Thyroid gland (tissue), 4 donors: ENCODE measurements at regions not wholly inside any gene's neighbourhood (a gene's known extent, or its start where the extent isn't known, plus 50 kb on each side); places are given as distances from the start of the nearest gene placed in this dataset.

Source experiments
- DNase-seq, 2 donors: peaks; one replicate each; pipeline ENCODE4 v3.0.0-alpha.2; 2019
- H3K27ac ChIP-seq, 3 donors: fragments of 200-600 bp; sonication (generic); 1 replicate in 2 of 3; 2 replicates in 1 of 3; pipeline ENCODE4 v1.5.1; 2016 to 2019; ENCODE audit warnings: mild to moderate bottlenecking in 1 of 3, moderate library complexity in 1 of 3
- H3K27me3 ChIP-seq: fragments of 200-600 bp; sonication (generic); one replicate; pipeline ENCODE4 v1.5.1; 2019
- H3K36me3 ChIP-seq, 2 donors: fragments of 200-600 bp; sonication (generic); one replicate each; pipeline ENCODE4 v1.5.1; 2016 to 2019
- H3K4me1 ChIP-seq, 2 donors: fragments of 200-600 bp; sonication (generic); one replicate each; pipeline ENCODE4 v1.5.1; 2017 to 2019
- H3K4me3 ChIP-seq, 3 donors: fragments of 200-600 bp; sonication (generic); replicated peaks in 1 of 3; 1 replicate in 2 of 3; 2 replicates in 1 of 3; pipeline ENCODE4 v1.5.1; 2016; ENCODE audit warnings: mild to moderate bottlenecking in 1 of 3
- H3K9me3 ChIP-seq: fragments of 200-600 bp; sonication (generic); one replicate; pipeline ENCODE4 v1.5.1; 2017
- POLR2A ChIP-seq, 2 donors: fragments of 450-650 bp; IDR thresholded peaks; one replicate each; pipeline ENCODE4 v1.6.1; 2017; ENCODE audit warnings: antibody characterized with exemption in 2 of 2, mild to moderate bottlenecking in 2 of 2, moderate library complexity in 1 of 2
- WGBS, 2 donors: methylation state at CpG; one replicate each; pipeline ENCODE4 v1.1.5; 2017; 5-methylcytosine and 5-hydroxymethylcytosine counted together
- intact Hi-C: fragments of 100-400 bp; cut with DNase I; formaldehyde crosslinking; loops from one replicate; pipeline ENCODE4 v1.15.1; 2023
- TF ChIP-seq, protein P1 (sequence below), 6 experiments: fragments of 200-600 bp in 3 of 6; fragments of 450-650 bp in 3 of 6; sonication (generic) in 3 of 6; IDR thresholded peaks; one replicate each; pipeline ENCODE4 v1.5.1; 2016 to 2019; ENCODE audit warnings: antibody characterized with exemption in 6 of 6, mild to moderate bottlenecking in 2 of 6, inconsistent platforms in 1 of 6, moderate library complexity in 1 of 6

DNA sequence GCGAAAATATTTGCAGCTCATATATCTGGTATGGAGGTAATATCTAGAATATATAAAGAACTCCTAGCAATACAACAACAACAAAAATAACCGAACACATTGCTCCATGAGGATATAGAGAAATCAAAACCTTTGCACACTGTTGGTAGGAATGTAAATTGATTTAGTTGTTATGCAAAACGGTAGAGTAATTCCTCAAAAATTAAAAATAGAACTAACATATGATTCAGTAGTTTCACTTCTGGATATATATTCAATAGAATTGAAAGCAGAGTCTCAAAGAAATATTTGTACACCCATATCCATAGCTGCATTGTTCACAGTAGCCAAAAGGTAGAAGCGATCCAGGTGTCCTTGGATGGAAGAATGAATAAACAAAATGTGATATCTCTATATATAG is 203.0 kb upstream of the CNKSR2 start:
- no peak for DNase-seq
- 80 to 81% methylated on average over 4 of the region's 4 CpGs for WGBS, 2 donors
- no peak overlapping the region for H3K27ac ChIP-seq
- TF ChIP-seq, protein P1, sequence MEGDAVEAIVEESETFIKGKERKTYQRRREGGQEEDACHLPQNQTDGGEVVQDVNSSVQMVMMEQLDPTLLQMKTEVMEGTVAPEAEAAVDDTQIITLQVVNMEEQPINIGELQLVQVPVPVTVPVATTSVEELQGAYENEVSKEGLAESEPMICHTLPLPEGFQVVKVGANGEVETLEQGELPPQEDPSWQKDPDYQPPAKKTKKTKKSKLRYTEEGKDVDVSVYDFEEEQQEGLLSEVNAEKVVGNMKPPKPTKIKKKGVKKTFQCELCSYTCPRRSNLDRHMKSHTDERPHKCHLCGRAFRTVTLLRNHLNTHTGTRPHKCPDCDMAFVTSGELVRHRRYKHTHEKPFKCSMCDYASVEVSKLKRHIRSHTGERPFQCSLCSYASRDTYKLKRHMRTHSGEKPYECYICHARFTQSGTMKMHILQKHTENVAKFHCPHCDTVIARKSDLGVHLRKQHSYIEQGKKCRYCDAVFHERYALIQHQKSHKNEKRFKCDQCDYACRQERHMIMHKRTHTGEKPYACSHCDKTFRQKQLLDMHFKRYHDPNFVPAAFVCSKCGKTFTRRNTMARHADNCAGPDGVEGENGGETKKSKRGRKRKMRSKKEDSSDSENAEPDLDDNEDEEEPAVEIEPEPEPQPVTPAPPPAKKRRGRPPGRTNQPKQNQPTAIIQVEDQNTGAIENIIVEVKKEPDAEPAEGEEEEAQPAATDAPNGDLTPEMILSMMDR (IDR thresholded peaks at IDR 0.05): no peak
- no peak for TF ChIP-seq POLR2A (IDR thresholded peaks at IDR 0.05)
- intact Hi-C loops: no loop called here
- H3K9me3 ChIP-seq: no peaks in the 10 kb centered on the region
- H3K36me3 ChIP-seq: no peaks in the 10 kb centered on the region
- no peaks in the 10 kb centered on the region for H3K27me3 ChIP-seq
- no peaks in the 10 kb centered on the region for H3K4me1 ChIP-seq
- no peak overlapping the region for H3K4me3 ChIP-seq

DNA sequence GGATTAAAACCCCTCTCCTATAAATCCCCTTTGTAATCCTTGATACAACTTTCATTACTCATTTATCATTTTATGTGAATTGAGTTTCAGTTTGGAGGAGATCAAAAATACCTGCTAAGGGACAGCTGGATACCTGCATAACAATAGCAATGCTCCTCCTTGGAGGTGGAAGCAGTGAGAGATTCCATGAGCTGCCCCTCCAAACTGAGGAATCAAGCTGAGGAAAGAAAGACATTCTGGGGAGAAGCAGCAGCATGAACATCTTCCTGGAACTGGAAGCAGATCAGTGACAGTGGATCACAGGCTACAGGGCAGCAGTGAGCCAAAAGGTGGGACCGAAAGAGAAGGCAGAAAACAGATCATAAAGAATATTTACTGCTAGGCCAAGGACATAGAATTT is 199.8 kb upstream of the CNKSR2 start:
- no peaks in the 10 kb centered on the region for H3K9me3 ChIP-seq
- H3K36me3 ChIP-seq: no peaks in the 10 kb centered on the region
- WGBS, 2 donors: 77 to 93% methylated on average over 1 of the region's 1 CpG
- DNase-seq: no peak
- intact Hi-C loops: no loop called here
- no peak overlapping the region for H3K27ac ChIP-seq
- H3K27me3 ChIP-seq: no peaks in the 10 kb centered on the region
- no peak overlapping the region for H3K4me3 ChIP-seq
- TF ChIP-seq, protein P1 (IDR thresholded peaks at IDR 0.05): no peak
- TF ChIP-seq POLR2A (IDR thresholded peaks at IDR 0.05): no peak
- H3K4me1 ChIP-seq: no peaks in the 10 kb centered on the region

DNA sequence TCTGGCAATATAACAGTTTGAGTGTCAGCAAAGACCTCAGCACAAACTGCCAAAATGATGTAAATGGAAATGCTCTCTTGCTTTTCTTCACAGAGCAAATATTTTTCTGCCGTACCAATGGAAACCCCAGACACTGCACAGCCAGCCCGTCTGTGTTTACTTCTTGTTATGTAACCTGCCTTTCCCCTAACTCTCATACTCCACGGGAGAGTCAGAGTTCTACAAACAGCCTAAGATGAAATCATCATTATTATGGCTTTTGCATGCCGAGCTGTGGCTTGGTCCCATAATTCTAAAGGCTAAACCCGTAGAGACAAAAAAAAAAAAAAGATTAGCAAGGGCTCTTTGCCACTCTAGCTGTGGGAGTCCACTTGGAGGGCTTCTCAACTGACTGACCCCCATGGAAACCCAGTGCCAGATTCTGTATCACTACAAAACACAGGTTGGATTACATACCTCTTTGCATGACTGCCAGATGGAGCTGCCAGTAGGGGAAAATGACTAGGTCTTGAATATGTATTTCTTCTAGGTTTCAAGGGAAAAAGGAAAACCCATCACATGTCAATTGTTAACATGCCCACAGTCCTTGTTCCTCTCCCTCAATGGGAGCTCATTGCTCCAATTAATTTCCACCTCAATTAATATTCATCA is 197.2 kb upstream of the CNKSR2 start:
- Histone ChIP-seq H3K4me1 (no peaks in the 10 kb centered on the region), H3K4me3 (no peak overlapping the region), H3K27ac (no peak overlapping the region), H3K36me3 (no peaks in the 10 kb centered on the region), H3K9me3 (no peaks in the 10 kb centered on the region), H3K27me3 (no peaks in the 10 kb centered on the region)
- no peak for TF ChIP-seq POLR2A (IDR thresholded peaks at IDR 0.05)
- TF ChIP-seq, protein P1 (IDR thresholded peaks at IDR 0.05): no peak
- DNase-seq: no peak
- intact Hi-C loops: no loop called here
- 48 to 53% methylated on average over 5 of the region's 5 CpGs for whole genome bisulfite sequencing, 2 donors

DNA sequence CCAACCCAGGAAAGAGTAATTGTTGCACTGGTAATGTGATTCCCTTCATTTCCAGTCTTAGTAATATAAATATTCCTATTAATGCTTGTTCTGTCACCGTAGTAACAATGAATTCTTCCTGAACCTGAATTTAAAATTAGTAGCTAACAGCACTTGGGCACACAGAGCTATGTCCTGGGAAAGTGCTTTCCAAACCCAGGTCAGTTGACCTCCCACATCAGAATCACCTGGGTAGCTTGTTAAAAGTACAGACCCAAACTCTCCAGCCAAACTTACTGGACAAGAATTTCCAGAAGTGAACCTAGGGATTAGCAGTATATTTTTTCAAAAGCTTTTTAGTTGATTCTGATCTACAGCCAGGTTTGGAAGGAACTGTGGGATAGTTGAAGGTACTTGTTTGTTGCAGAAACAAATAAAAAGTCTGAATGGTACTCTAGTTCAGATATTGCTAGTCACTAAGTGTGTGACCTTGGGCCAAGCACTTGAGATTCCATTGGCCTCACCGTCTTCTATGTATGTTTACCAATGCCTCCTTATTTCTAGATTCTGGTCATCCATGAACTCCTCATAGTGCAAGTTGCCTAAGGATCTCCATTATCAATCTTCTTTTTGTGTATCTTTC is 192.9 kb upstream of the CNKSR2 start:
- 46 to 72% methylated on average over 2 of the region's 2 CpGs for WGBS, 2 donors
- intact Hi-C loops: no loop called here
- peak in 1 of 2 donors; percentile 1 for DNase-seq
- Histone ChIP-seq H3K4me3 (no peak overlapping the region), H3K27ac (no peak overlapping the region), H3K36me3 (no peaks in the 10 kb centered on the region), H3K27me3 (no peaks in the 10 kb centered on the region), H3K9me3 (no peaks in the 10 kb centered on the region), H3K4me1 (no peaks in the 10 kb centered on the region)
- TF ChIP-seq, protein P1 (IDR thresholded peaks at IDR 0.05): no peak
- no peak for TF ChIP-seq POLR2A (IDR thresholded peaks at IDR 0.05)

DNA sequence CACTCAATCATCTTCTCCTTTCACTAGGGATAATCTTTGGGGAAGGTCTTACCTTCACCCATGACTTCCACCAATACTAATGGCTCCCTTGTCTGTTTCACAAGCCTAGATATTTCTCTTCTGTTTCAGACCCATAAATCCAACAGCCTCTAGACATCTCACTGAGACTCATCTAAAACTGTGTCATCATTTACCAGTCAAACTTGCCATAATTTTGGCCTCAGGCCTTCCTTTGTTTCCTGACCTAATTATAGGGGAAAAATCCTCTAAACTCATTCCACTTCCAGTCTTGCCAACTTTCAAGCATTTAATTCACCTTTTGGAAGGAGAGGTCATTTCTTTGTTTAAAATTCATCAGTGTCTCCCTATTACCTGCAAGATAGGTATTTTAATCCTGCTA is 181.0 kb upstream of the CNKSR2 start:
- no peak for DNase-seq
- Histone ChIP-seq H3K27ac (no peak overlapping the region), H3K4me3 (no peak overlapping the region), H3K4me1 (no peaks in the 10 kb centered on the region), H3K36me3 (no peaks in the 10 kb centered on the region), H3K27me3 (no peaks in the 10 kb centered on the region), H3K9me3 (no peaks in the 10 kb centered on the region)
- TF ChIP-seq POLR2A (IDR thresholded peaks at IDR 0.05): no peak
- TF ChIP-seq, protein P1 (IDR thresholded peaks at IDR 0.05): no peak
- intact Hi-C loops: no loop called here
